GM12864 (cell line): ENCODE measurements at regions not wholly inside any gene's neighbourhood (a gene's known extent, or its start where the extent isn't known, plus 50 kb on each side); places are given as distances from the start of the nearest gene placed in this dataset.

Experiments used
- DNase-seq: peaks from one replicate; pipeline ENCODE4 v3.0.0-alpha.2; 2011; ENCODE audit warnings: low read depth
- H3K4me3 ChIP-seq: 2 replicates; pipeline ENCODE4 v1.5.1; 2011; ENCODE audit warnings: mild to moderate bottlenecking, low read depth, low read length, control low read depth
- CTCF ChIP-seq: IDR thresholded peaks from 2 replicates; pipeline ENCODE4 v1.5.1; 2011; ENCODE audit warnings: low read depth, mild to moderate bottlenecking, moderate library complexity, low read length, control low read depth, inconsistent platforms; ENCODE audit errors: missing control alignments

GRCh38 chr12:87518481-87518880 is 510.7 kb downstream of the C12orf50 start:
- TF ChIP-seq CTCF: no peak

GRCh38 chr12:87518036-87518435 is 511.2 kb downstream of the C12orf50 start:
- TF ChIP-seq CTCF: no peak
- no peak for DNase-seq

More at GRCh38 chr12:87518481-87518880, 510.7 kb downstream of the C12orf50 start:
- no peak overlapping the region for H3K4me3 ChIP-seq
- DNase-seq: no peak

GRCh38 chr12:87513536-87514280 is 515.5 kb downstream of the C12orf50 start:
- no peak overlapping the region for H3K4me3 ChIP-seq
- TF ChIP-seq CTCF: no peak
- DNase-seq: no peak

More at GRCh38 chr12:87518036-87518435, 511.2 kb downstream of the C12orf50 start:
- no peak overlapping the region for H3K4me3 ChIP-seq

GRCh38 chr12:87511371-87511770 is 517.8 kb downstream of the C12orf50 start:
- H3K4me3 ChIP-seq: no peak overlapping the region
- no peak for TF ChIP-seq CTCF
- no peak for DNase-seq

- DNase-seq: no peak
- no peak for TF ChIP-seq CTCF
Measured at GRCh38 chr12:87509237-87509820, 519.9 kb downstream of the C12orf50 start.

GRCh38 chr12:87491598-87491997 is 537.6 kb downstream of the C12orf50 start:
- no peak overlapping the region for H3K4me3 ChIP-seq
- DNase-seq: no peak
- TF ChIP-seq CTCF: no peak

More at GRCh38 chr12:87509237-87509820, 519.9 kb downstream of the C12orf50 start:
- no peak overlapping the region for H3K4me3 ChIP-seq

GRCh38 chr12:87491089-87491488 is 538.1 kb downstream of the C12orf50 start:
- TF ChIP-seq CTCF: no peak
- H3K4me3 ChIP-seq: no peak overlapping the region
- DNase-seq: no peak
